SU-DHL-6 (cell line): ENCODE measurements at regions not wholly inside any gene's neighbourhood (a gene's known extent, or its start where the extent isn't known, plus 50 kb on each side); places are given as distances from the start of the nearest gene placed in this dataset.

Source experiments
- CTCF ChIP-seq: fragments of 200-600 bp; sonication (generic); IDR thresholded peaks from one replicate; pipeline ENCODE4 v1.5.1; 2017; ENCODE audit warnings: antibody characterized with exemption, mild to moderate bottlenecking, low read length, moderate library complexity; ENCODE audit not compliant: insufficient read depth, poor library complexity, severe bottlenecking
- EZH2phosphoT487 ChIP-seq: fragments of 200-600 bp; sonication (generic), shearing (Covaris generic); conservative IDR thresholded peaks from 2 replicates; pipeline ENCODE4 v1.6.1; 2018; ENCODE audit warnings: mild to moderate bottlenecking, antibody characterized with exemption, low read length, moderate library complexity, mixed read lengths

- no peak for TF ChIP-seq CTCF
- TF ChIP-seq EZH2phosphoT487, result no peak
These were observed 72.3 kb downstream of the OR2B2 start for GRCh38 chr6:27839626-27840475.
